ENCODE measurements at regions not wholly inside any gene's neighbourhood (a gene's known extent, or its start where the extent isn't known, plus 50 kb on each side); places are given as distances from the start of the nearest gene placed in this dataset.

DNA sequence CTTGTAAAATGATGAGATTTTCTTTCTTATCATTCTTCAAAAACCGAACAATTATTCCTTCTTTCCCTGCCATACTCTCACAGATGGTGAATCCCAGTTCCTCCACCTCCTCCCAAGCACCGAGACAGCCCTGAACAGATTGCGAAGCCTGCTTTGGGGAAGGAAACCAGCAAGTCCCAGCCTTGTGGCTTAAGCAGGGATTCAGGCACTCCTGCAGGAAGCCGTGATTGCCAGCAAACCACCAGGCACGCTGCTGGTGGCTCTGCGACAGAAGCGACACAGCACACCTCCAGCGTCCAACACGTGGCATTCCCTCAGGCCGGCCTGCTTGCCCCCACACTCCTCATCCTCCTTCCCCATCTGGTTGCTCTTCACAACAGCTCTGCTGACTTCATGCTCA lies 237.7 kb downstream of the GXYLT1 start:
- TF ChIP-seq, protein P1, sequence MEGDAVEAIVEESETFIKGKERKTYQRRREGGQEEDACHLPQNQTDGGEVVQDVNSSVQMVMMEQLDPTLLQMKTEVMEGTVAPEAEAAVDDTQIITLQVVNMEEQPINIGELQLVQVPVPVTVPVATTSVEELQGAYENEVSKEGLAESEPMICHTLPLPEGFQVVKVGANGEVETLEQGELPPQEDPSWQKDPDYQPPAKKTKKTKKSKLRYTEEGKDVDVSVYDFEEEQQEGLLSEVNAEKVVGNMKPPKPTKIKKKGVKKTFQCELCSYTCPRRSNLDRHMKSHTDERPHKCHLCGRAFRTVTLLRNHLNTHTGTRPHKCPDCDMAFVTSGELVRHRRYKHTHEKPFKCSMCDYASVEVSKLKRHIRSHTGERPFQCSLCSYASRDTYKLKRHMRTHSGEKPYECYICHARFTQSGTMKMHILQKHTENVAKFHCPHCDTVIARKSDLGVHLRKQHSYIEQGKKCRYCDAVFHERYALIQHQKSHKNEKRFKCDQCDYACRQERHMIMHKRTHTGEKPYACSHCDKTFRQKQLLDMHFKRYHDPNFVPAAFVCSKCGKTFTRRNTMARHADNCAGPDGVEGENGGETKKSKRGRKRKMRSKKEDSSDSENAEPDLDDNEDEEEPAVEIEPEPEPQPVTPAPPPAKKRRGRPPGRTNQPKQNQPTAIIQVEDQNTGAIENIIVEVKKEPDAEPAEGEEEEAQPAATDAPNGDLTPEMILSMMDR (conservative IDR thresholded peaks at IDR 0.05): no peak
- DNase-seq (ENCODE audit: low read depth, low spot score): no peak
- Mint-ChIP-seq H3K4me1 (no peaks in the 10 kb centered on the region), H3K27me3 (ENCODE audit: low read depth) (no peaks in the 10 kb centered on the region), H3K9me3 (peaks cover 10% of the 10 kb centered on the region), H3K27ac (ENCODE audit: unreplicated experiment) (no peak overlapping the region), H3K4me3 (no peak overlapping the region), H3K36me3 (ENCODE audit: low read depth) (no peaks in the 10 kb centered on the region)

GRCh38 chr12:41905759-41906297 lies 238.8 kb downstream of the GXYLT1 start:
- H3K4me3 Mint-ChIP-seq: no peak overlapping the region
- no peak overlapping the region for H3K27ac Mint-ChIP-seq (ENCODE audit: unreplicated experiment)
- no peaks in the 10 kb centered on the region for H3K4me1 Mint-ChIP-seq
- no peak for DNase-seq (ENCODE audit: low read depth, low spot score)
- TF ChIP-seq, protein P1 (conservative IDR thresholded peaks at IDR 0.05): no peak
- no peaks in the 10 kb centered on the region for H3K27me3 Mint-ChIP-seq (ENCODE audit: low read depth)
- H3K36me3 Mint-ChIP-seq (ENCODE audit: low read depth): no peaks in the 10 kb centered on the region
- H3K9me3 Mint-ChIP-seq: peaks cover 10% of the 10 kb centered on the region

DNA sequence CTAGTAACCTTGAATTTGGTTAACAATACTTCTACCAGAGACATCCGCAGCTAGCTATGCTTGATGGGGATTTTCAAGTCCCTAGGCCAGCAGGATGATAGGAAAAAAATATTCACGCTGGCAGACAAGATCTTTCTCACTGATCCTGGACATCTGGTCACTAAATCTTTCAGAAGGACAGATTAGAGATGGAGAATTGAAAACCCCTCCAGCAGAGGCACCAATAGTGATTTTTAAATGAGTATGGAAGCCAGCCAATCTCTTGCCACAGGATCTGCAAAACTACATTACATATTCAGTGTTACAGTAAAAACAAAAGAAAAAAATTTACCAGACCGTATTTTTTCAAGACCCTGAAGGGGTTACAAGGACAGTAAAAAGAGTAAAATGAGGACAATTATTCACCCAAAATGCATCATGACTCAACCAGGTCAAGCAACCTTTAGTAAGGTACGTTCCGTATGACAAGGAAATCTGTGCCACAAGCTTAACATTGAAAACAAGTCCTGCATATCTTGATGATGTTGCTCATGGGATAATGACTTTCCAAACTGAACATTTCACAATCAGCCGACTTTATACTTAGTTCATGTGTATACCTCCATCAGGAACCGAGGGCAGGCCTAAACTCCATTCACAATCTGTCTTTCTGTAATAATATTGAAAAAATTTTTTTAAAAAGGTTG lies 239.5 kb downstream of the GXYLT1 start:
- no peaks in the 10 kb centered on the region for H3K4me1 Mint-ChIP-seq
- H3K4me3 Mint-ChIP-seq: no peak overlapping the region
- TF ChIP-seq, protein P1 (conservative IDR thresholded peaks at IDR 0.05): no peak
- no peak for DNase-seq (ENCODE audit: low read depth, low spot score)
- H3K36me3 Mint-ChIP-seq (ENCODE audit: low read depth): no peaks in the 10 kb centered on the region
- no peak overlapping the region for H3K27ac Mint-ChIP-seq (ENCODE audit: unreplicated experiment)
- H3K27me3 Mint-ChIP-seq (ENCODE audit: low read depth): no peaks in the 10 kb centered on the region
- H3K9me3 Mint-ChIP-seq: peaks cover 8% of the 10 kb centered on the region

- no peak for DNase-seq (ENCODE audit: low read depth, low spot score)
- Mint-ChIP-seq H3K36me3 (ENCODE audit: low read depth) (no peaks in the 10 kb centered on the region), H3K4me3 (no peak overlapping the region), H3K27ac (ENCODE audit: unreplicated experiment) (no peak overlapping the region), H3K9me3 (peaks cover 7% of the 10 kb centered on the region), H3K27me3 (ENCODE audit: low read depth) (no peaks in the 10 kb centered on the region), H3K4me1 (no peaks in the 10 kb centered on the region)
- TF ChIP-seq, protein P1 (conservative IDR thresholded peaks at IDR 0.05): no peak
These were observed 240.6 kb downstream of the GXYLT1 start for GRCh38 chr12:41904041-41904440.

- Mint-ChIP-seq H3K27ac (ENCODE audit: unreplicated experiment) (peak overlapping the region; percentile 66), H3K27me3 (ENCODE audit: low read depth) (no peaks in the 10 kb centered on the region), H3K36me3 (ENCODE audit: low read depth) (no peaks in the 10 kb centered on the region), H3K4me3 (no peak overlapping the region), H3K4me1 (no peaks in the 10 kb centered on the region), H3K9me3 (peaks cover 7% of the 10 kb centered on the region)
- TF ChIP-seq, protein P1 (conservative IDR thresholded peaks at IDR 0.05): no peak
- DNase-seq (ENCODE audit: low read depth, low spot score): no peak
These were observed 241.5 kb downstream of the GXYLT1 start for GRCh38 chr12:41903014-41903708.
